ENCODE measurements at regions not wholly inside any gene's neighbourhood (a gene's known extent, or its start where the extent isn't known, plus 50 kb on each side); places are given as distances from the start of the nearest gene placed in this dataset.
A peak's percentile ranks its signal among the peaks of the same experiment; 100 is the strongest.

GRCh38 chr5:138632900-138633489 lies 57.8 kb upstream of the HSPA9 start:
- H2AFZ ChIP-seq (ENCODE audit: low read length), result peak overlapping the region; percentile 75

GRCh38 chr5:138631096-138631928 lies 56.1 kb upstream of the HSPA9 start:
- Histone ChIP-seq H3K9me3 (ENCODE audit: low read depth, low read length) (no peaks in the 10 kb centered on the region), H3K4me1 (ENCODE audit: insufficient read depth, low read length) (no peaks in the 10 kb centered on the region), H3K36me3 (ENCODE audit: insufficient read depth, low read length) (no peaks in the 10 kb centered on the region), H4K20me1 (ENCODE audit: insufficient read depth, low read length) (no peaks in the 10 kb centered on the region), H3K79me2 (ENCODE audit: insufficient read depth, low read length) (no peaks in the 10 kb centered on the region), H3K27ac (ENCODE audit: low read depth, low read length) (no peak overlapping the region), H2AFZ (ENCODE audit: low read length) (no peak overlapping the region), H3K4me3 (ENCODE audit: insufficient read depth, low read length) (no peak overlapping the region), H3K4me2 (ENCODE audit: insufficient read depth, low read length) (no peak overlapping the region), H3K27me3 (ENCODE audit: insufficient read depth, low read length) (no peaks in the 10 kb centered on the region)
- no peak for TF ChIP-seq CTCF (IDR thresholded peaks at IDR 0.05; ENCODE audit: extremely low read depth, low read depth, low read length)
- DNase-seq (ENCODE audit: insufficient read length, low spot score, missing footprints), result no peak

More at GRCh38 chr5:138632900-138633489, 57.8 kb upstream of the HSPA9 start:
- H3K27ac ChIP-seq (ENCODE audit: low read depth, low read length), result no peak overlapping the region
- no peaks in the 10 kb centered on the region for H3K4me1 ChIP-seq (ENCODE audit: insufficient read depth, low read length)
- H4K20me1 ChIP-seq (ENCODE audit: insufficient read depth, low read length), result no peaks in the 10 kb centered on the region
- no peaks in the 10 kb centered on the region for H3K27me3 ChIP-seq (ENCODE audit: insufficient read depth, low read length)
- DNase-seq (ENCODE audit: insufficient read length, low spot score, missing footprints), result peak; percentile 85
- TF ChIP-seq CTCF (IDR thresholded peaks at IDR 0.05; ENCODE audit: extremely low read depth, low read depth, low read length), result peak; percentile 57
- no peaks in the 10 kb centered on the region for H3K9me3 ChIP-seq (ENCODE audit: low read depth, low read length)
- no peak overlapping the region for H3K4me2 ChIP-seq (ENCODE audit: insufficient read depth, low read length)
- no peaks in the 10 kb centered on the region for H3K79me2 ChIP-seq (ENCODE audit: insufficient read depth, low read length)
- H3K4me3 ChIP-seq (ENCODE audit: insufficient read depth, low read length), result no peak overlapping the region
- H3K36me3 ChIP-seq (ENCODE audit: insufficient read depth, low read length), result no peaks in the 10 kb centered on the region

- no peak overlapping the region for H3K4me3 ChIP-seq (ENCODE audit: insufficient read depth, low read length)
- H4K20me1 ChIP-seq (ENCODE audit: insufficient read depth, low read length), result no peaks in the 10 kb centered on the region
- H3K27ac ChIP-seq (ENCODE audit: low read depth, low read length), result no peak overlapping the region
- H3K27me3 ChIP-seq (ENCODE audit: insufficient read depth, low read length), result no peaks in the 10 kb centered on the region
- no peaks in the 10 kb centered on the region for H3K9me3 ChIP-seq (ENCODE audit: low read depth, low read length)
- no peaks in the 10 kb centered on the region for H3K36me3 ChIP-seq (ENCODE audit: insufficient read depth, low read length)
- DNase-seq (ENCODE audit: insufficient read length, low spot score, missing footprints), result no peak
- no peak overlapping the region for H2AFZ ChIP-seq (ENCODE audit: low read length)
- no peaks in the 10 kb centered on the region for H3K4me1 ChIP-seq (ENCODE audit: insufficient read depth, low read length)
- no peak overlapping the region for H3K4me2 ChIP-seq (ENCODE audit: insufficient read depth, low read length)
- H3K79me2 ChIP-seq (ENCODE audit: insufficient read depth, low read length), result no peaks in the 10 kb centered on the region
- TF ChIP-seq CTCF (IDR thresholded peaks at IDR 0.05; ENCODE audit: extremely low read depth, low read depth, low read length), result no peak
Measured at GRCh38 chr5:138629392-138629791, 54.2 kb upstream of the HSPA9 start.

GRCh38 chr5:138626333-138626944 lies 51.2 kb upstream of the HSPA9 start:
- TF ChIP-seq CTCF (IDR thresholded peaks at IDR 0.05; ENCODE audit: extremely low read depth, low read depth, low read length), result no peak
- no peak overlapping the region for H3K4me3 ChIP-seq (ENCODE audit: insufficient read depth, low read length)
- no peak for DNase-seq (ENCODE audit: insufficient read length, low spot score, missing footprints)

More at GRCh38 chr5:138626333-138626944, 51.2 kb upstream of the HSPA9 start:
- H3K4me1 ChIP-seq (ENCODE audit: insufficient read depth, low read length), result no peaks in the 10 kb centered on the region
- H3K27ac ChIP-seq (ENCODE audit: low read depth, low read length), result no peak overlapping the region
- no peaks in the 10 kb centered on the region for H3K79me2 ChIP-seq (ENCODE audit: insufficient read depth, low read length)
- no peak overlapping the region for H2AFZ ChIP-seq (ENCODE audit: low read length)
- no peaks in the 10 kb centered on the region for H3K27me3 ChIP-seq (ENCODE audit: insufficient read depth, low read length)
- H3K9me3 ChIP-seq (ENCODE audit: low read depth, low read length), result no peaks in the 10 kb centered on the region
- H4K20me1 ChIP-seq (ENCODE audit: insufficient read depth, low read length), result no peaks in the 10 kb centered on the region
- H3K36me3 ChIP-seq (ENCODE audit: insufficient read depth, low read length), result no peaks in the 10 kb centered on the region
- no peak overlapping the region for H3K4me2 ChIP-seq (ENCODE audit: insufficient read depth, low read length)
